H1 (cell line): ENCODE measurements at regions not wholly inside any gene's neighbourhood (a gene's known extent, or its start where the extent isn't known, plus 50 kb on each side); places are given as distances from the start of the nearest gene placed in this dataset.

ENCODE experiments used
- CTCF ChIA-PET: fragments of 300-600 bp; sonication (Branson Sonifier 250); formaldehyde crosslinking; loops from one replicate; lab custom pipeline; 2021; ENCODE audit not compliant: partially characterized antibody; lab: Charles Lee
- POLR2A ChIA-PET: fragments of 300-600 bp; sonication (Branson Sonifier 250); formaldehyde crosslinking; loops from one replicate; lab custom pipeline; 2021; ENCODE audit warnings: inconsistent platforms; ENCODE audit not compliant: partially characterized antibody; lab: Charles Lee
- DNase-seq, 2 experiments: peaks; one replicate each; pipeline versions ENCODE4 v3.0.0 to v3.0.0-alpha.2; 2010 to 2022; ENCODE audit warnings: low spot score in 2 of 2, low read depth in 1 of 2, mixed read lengths in 1 of 2
- FAIRE-seq: peaks from 2 replicates; lab custom pipeline; 2011; peaks lifted over from hg19 to GRCh38; lab: Jason Lieb, UNC
- H2AFZ ChIP-seq: 2 replicates; pipeline ENCODE4 v1.8.1; 2012; ENCODE audit warnings: low read length, inconsistent platforms
- H2AK5ac ChIP-seq: 2 replicates; pipeline ENCODE4 v1.6.1; 2013; ENCODE audit warnings: low read depth, low read length
- H2BK120ac ChIP-seq: replicated peaks from 2 replicates; pipeline ENCODE3; 2013; ENCODE audit warnings: low read depth, low read length, inconsistent platforms
- H2BK12ac ChIP-seq: 2 replicates; pipeline ENCODE4 v1.6.1; 2013; ENCODE audit warnings: low read depth, low read length
- H2BK15ac ChIP-seq: 2 replicates; pipeline ENCODE4 v1.6.1; 2013; ENCODE audit warnings: low read length
- H2BK20ac ChIP-seq: 2 replicates; pipeline ENCODE4 v1.6.1; 2013; ENCODE audit warnings: low read length
- H2BK5ac ChIP-seq: 2 replicates; pipeline ENCODE4 v1.6.1; 2013; ENCODE audit warnings: low read depth, low read length
- H3K14ac ChIP-seq: 2 replicates; pipeline ENCODE4 v1.6.1; 2013; ENCODE audit warnings: inconsistent platforms; ENCODE audit not compliant: insufficient read length
- H3K18ac ChIP-seq: 2 replicates; pipeline ENCODE4 v1.6.1; 2013; ENCODE audit warnings: low read length; ENCODE audit errors: extremely low read depth
- H3K23ac ChIP-seq: 2 replicates; pipeline ENCODE4 v1.6.1; 2013; ENCODE audit warnings: inconsistent platforms; ENCODE audit not compliant: insufficient read length
- H3K23me2 ChIP-seq: 2 replicates; pipeline ENCODE4 v1.6.1; 2013; ENCODE audit warnings: low read depth, low read length
- H3K27ac ChIP-seq: 2 replicates; pipeline ENCODE4 v1.6.1; 2011; ENCODE audit warnings: low read depth, low read length, inconsistent platforms
- H3K27me3 ChIP-seq, 4 experiments: replicated peaks in 1 of 4; 1 replicate in 1 of 4; 2 replicates in 3 of 4; pipeline versions ENCODE4 v1.6.1 to v1.8.1; 2011 to 2013; ENCODE audit warnings: low read length in 3 of 4, mild to moderate bottlenecking in 3 of 4, inconsistent platforms in 2 of 4, mixed read lengths in 2 of 4, moderate library complexity in 1 of 4; ENCODE audit not compliant: control insufficient read depth in 3 of 4, insufficient read depth in 3 of 4; ENCODE audit errors: extremely low read depth in 1 of 4
- H3K36me3 ChIP-seq, 4 experiments: 2 replicates each; pipeline versions ENCODE4 v1.6.1 to v1.8.1; 2011 to 2013; ENCODE audit warnings: mild to moderate bottlenecking in 4 of 4, low read length in 3 of 4, moderate library complexity in 2 of 4, control low read depth in 1 of 4, inconsistent platforms in 1 of 4; ENCODE audit not compliant: insufficient read depth in 4 of 4, control insufficient read depth in 2 of 4
- H3K4ac ChIP-seq: replicated peaks from 2 replicates; pipeline ENCODE3; 2013; ENCODE audit warnings: low read length, low read depth, mixed read lengths, inconsistent platforms; ENCODE audit not compliant: insufficient read length
- H3K4me1 ChIP-seq, 4 experiments: replicated peaks in 1 of 4; 1 replicate in 1 of 4; 2 replicates in 3 of 4; pipeline versions ENCODE4 v1.6.1 to v1.8.1; 2011 to 2013; ENCODE audit warnings: low read length in 3 of 4, inconsistent platforms in 2 of 4, mixed read lengths in 1 of 4; ENCODE audit not compliant: insufficient read depth in 4 of 4, control insufficient read depth in 3 of 4
- H3K4me2 ChIP-seq, 2 experiments: 2 replicates each; pipeline versions ENCODE4 v1.6.1 to v1.8.1; 2011 to 2013; ENCODE audit warnings: low read depth in 2 of 2, low read length in 2 of 2, control low read depth in 1 of 2, inconsistent platforms in 1 of 2, mild to moderate bottlenecking in 1 of 2; ENCODE audit not compliant: insufficient read depth in 1 of 2
- H3K4me3 ChIP-seq, 4 experiments: fragments of 200-600, 300-600 bp in 1 of 4; sonication (generic), shearing (Covaris generic), sonication (Bioruptor Twin) in 1 of 4; 2 replicates each; pipeline versions ENCODE4 v1.5.1 to v1.8.1; 2011 to 2016; ENCODE audit warnings: low read length in 4 of 4, low read depth in 3 of 4, control low read depth in 2 of 4, inconsistent platforms in 2 of 4, mild to moderate bottlenecking in 2 of 4, mixed read lengths in 1 of 4, moderate library complexity in 1 of 4; ENCODE audit not compliant: insufficient read depth in 2 of 4; ENCODE audit errors: extremely low read depth in 1 of 4
- H3K56ac ChIP-seq: replicated peaks from 2 replicates; pipeline ENCODE3; 2013; ENCODE audit warnings: low read depth, mild to moderate bottlenecking, mixed read lengths, low read length, inconsistent platforms; ENCODE audit not compliant: insufficient read length
- H3K79me1 ChIP-seq: 2 replicates; pipeline ENCODE4 v1.6.1; 2013; ENCODE audit warnings: low read depth, low read length, control low read depth
- H3K79me2 ChIP-seq, 2 experiments: 2 replicates each; pipeline versions ENCODE4 v1.6.1 to v1.8.1; 2012 to 2013; ENCODE audit warnings: low read length in 2 of 2, mild to moderate bottlenecking in 2 of 2, inconsistent platforms in 1 of 2; ENCODE audit not compliant: insufficient read depth in 2 of 2, control insufficient read depth in 1 of 2
- H3K9ac ChIP-seq, 4 experiments: replicated peaks in 1 of 4; 1 replicate in 1 of 4; 2 replicates in 3 of 4; pipeline versions ENCODE4 v1.6.1 to v1.8.1; 2011 to 2013; ENCODE audit warnings: low read depth in 3 of 4, low read length in 3 of 4, control low read depth in 2 of 4, mild to moderate bottlenecking in 2 of 4, moderate library complexity in 2 of 4, inconsistent platforms in 1 of 4; ENCODE audit errors: extremely low read depth in 1 of 4
- H3K9me3 ChIP-seq, 2 experiments: 2 replicates each; pipeline versions ENCODE4 v1.6.1 to v1.8.1; 2012 to 2013; ENCODE audit warnings: mild to moderate bottlenecking in 2 of 2, moderate library complexity in 2 of 2, control low read depth in 1 of 2, inconsistent platforms in 1 of 2, low read depth in 1 of 2, low read length in 1 of 2, mixed read lengths in 1 of 2; ENCODE audit not compliant: insufficient read depth in 2 of 2
- H4K20me1 ChIP-seq, 2 experiments: replicated peaks in 1 of 2; 2 replicates each; pipeline versions ENCODE3 to v1.8.1; 2011 to 2013; ENCODE audit warnings: inconsistent platforms in 2 of 2, low read length in 2 of 2, mild to moderate bottlenecking in 1 of 2; ENCODE audit not compliant: insufficient read depth in 2 of 2, control insufficient read depth in 1 of 2
- H4K5ac ChIP-seq: 2 replicates; pipeline ENCODE4 v1.6.1; 2013; ENCODE audit warnings: low read length, low read depth, mixed read lengths, inconsistent platforms; ENCODE audit not compliant: insufficient read length
- H4K8ac ChIP-seq: 2 replicates; pipeline ENCODE4 v1.8.0; 2013; ENCODE audit warnings: mild to moderate bottlenecking, moderate library complexity, low read length, inconsistent platforms; ENCODE audit not compliant: insufficient read depth; ENCODE audit errors: extremely low read depth
- H4K91ac ChIP-seq: replicated peaks from 2 replicates; pipeline ENCODE3; 2013; ENCODE audit warnings: low read length, mixed read lengths, inconsistent platforms; ENCODE audit not compliant: insufficient read length
- CBX5 ChIP-seq: fragments of 300-800, 300-1000 bp; sonication (generic); IDR thresholded peaks from 2 replicates; pipeline ENCODE4 v1.7.1; 2016; ENCODE audit warnings: antibody characterized with exemption, low read length, low read depth
- GABPA ChIP-seq: IDR thresholded peaks from 2 replicates; pipeline ENCODE4 v1.6.1; 2011; ENCODE audit warnings: mild to moderate bottlenecking, low read length, moderate library complexity, borderline replicate concordance; ENCODE audit not compliant: insufficient read depth
- HDAC2 ChIP-seq, 2 experiments: fragments of 300-600 bp in 1 of 2; sonication (generic) in 1 of 2; IDR thresholded peaks; 2 replicates each; pipeline ENCODE4 v1.6.1; 2011 to 2012; ENCODE audit warnings: low read depth in 2 of 2, low read length in 2 of 2, mild to moderate bottlenecking in 2 of 2, moderate library complexity in 2 of 2, borderline replicate concordance in 1 of 2, inconsistent platforms in 1 of 2
- MAX ChIP-seq: IDR thresholded peaks from 2 replicates; pipeline ENCODE4 v1.6.1; 2012; ENCODE audit warnings: inconsistent platforms
- POLR2A ChIP-seq, 2 experiments: IDR thresholded peaks; 1 replicate in 1 of 2; 2 replicates in 1 of 2; pipeline ENCODE4 v1.6.1; 2011; ENCODE audit warnings: low read depth in 2 of 2, low read length in 2 of 2, mild to moderate bottlenecking in 2 of 2; ENCODE audit errors: control extremely low read depth in 1 of 2
- RNF2 ChIP-seq: fragments of 200-900, 300-1000 bp; sonication (generic); IDR thresholded peaks from 2 replicates; pipeline ENCODE4 v1.7.1; 2016; ENCODE audit warnings: borderline replicate concordance, low read depth, mild to moderate bottlenecking, antibody characterized with exemption, low read length; ENCODE audit not compliant: poor library complexity, severe bottlenecking; ENCODE audit errors: missing control alignments
- SIRT6 ChIP-seq: IDR thresholded peaks from one replicate; pipeline ENCODE4 v1.7.1; 2012; ENCODE audit warnings: low read length, inconsistent platforms
- SIX5 ChIP-seq: IDR thresholded peaks from 2 replicates; pipeline ENCODE4 v1.6.1; 2011; ENCODE audit warnings: mild to moderate bottlenecking, low read depth, low read length
- SP2 ChIP-seq: IDR thresholded peaks from 2 replicates; pipeline ENCODE4 v1.6.1; 2012; ENCODE audit warnings: mild to moderate bottlenecking, low read length, inconsistent platforms
- TAF7 ChIP-seq: optimal IDR thresholded peaks from 2 replicates; pipeline ENCODE3; 2011; ENCODE audit warnings: low read depth, mild to moderate bottlenecking, inconsistent platforms, low read length, moderate library complexity, borderline replicate concordance
- TCF12 ChIP-seq: IDR thresholded peaks from 2 replicates; pipeline ENCODE4 v1.6.1; 2011; ENCODE audit warnings: low read depth, mild to moderate bottlenecking, low read length
- ZNF274 ChIP-seq: IDR thresholded peaks from 2 replicates; pipeline ENCODE4 v1.7.0; 2012; ENCODE audit warnings: low read length, borderline replicate concordance; ENCODE audit errors: extremely low read depth
- WGBS, 2 experiments: shearing (Covaris generic) in 1 of 2; methylation state at CpG; one replicate each; pipeline versions ENCODE4 v1.1.6 to v1.1.7; 2013 to 2015; ENCODE audit warnings: low lambda C conversion rate in 2 of 2, mixed read lengths in 2 of 2, inconsistent platforms in 1 of 2, low coverage in 1 of 2, missing lambda C conversion rate in 1 of 2; ENCODE audit not compliant: insufficient replicate concordance in 2 of 2, insufficient coverage in 1 of 2, insufficient read length in 1 of 2; ENCODE audit errors: extremely low coverage in 1 of 2, missing lambda C conversion rate in 1 of 2; 5-methylcytosine and 5-hydroxymethylcytosine counted together
- TF ChIP-seq, protein P1 (sequence below): IDR thresholded peaks from 2 replicates; pipeline ENCODE4 v1.6.1; 2011; ENCODE audit warnings: low read depth, mild to moderate bottlenecking, low read length; ENCODE audit not compliant: insufficient read depth

DNA sequence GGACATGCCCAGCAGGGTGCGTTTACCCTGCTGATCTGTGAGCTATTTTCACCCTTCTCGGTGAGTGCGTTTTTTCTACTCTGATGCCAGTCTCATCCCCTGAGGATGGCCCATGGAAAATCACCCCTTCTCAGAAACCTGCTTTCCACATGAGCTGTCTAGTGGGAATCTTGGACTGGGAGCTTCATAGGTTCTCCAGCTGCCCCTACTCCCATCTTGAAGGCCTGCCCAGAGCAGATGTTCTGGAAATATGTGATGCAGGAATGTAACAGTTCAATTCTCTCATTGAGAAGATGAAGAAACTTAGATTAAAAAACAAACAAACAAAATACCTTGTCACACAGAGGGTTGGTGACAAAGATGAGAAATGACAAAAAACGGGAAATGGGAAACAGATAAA, 146.9 kb upstream of the RAB11FIP2 start:
- Histone ChIP-seq H3K27ac (no peak overlapping the region), H3K4ac (no peak overlapping the region), H3K9me3 (no peaks in the 10 kb centered on the region), H4K20me1 (no peaks in the 10 kb centered on the region), H3K4me2 (no peak overlapping the region), H2AFZ (no peak overlapping the region), H3K9ac (no peak overlapping the region), H2AK5ac (no peak overlapping the region), H4K8ac (no peak overlapping the region), H3K4me1 (no peaks in the 10 kb centered on the region), H2BK12ac (no peak overlapping the region), H3K14ac (no peak overlapping the region), H2BK20ac (no peak overlapping the region), H3K79me1 (no peaks in the 10 kb centered on the region), H2BK120ac (no peak overlapping the region), H3K18ac (no peak overlapping the region), H3K27me3 (no peaks in the 10 kb centered on the region), H4K91ac (no peak overlapping the region), H2BK15ac (no peak overlapping the region), H3K23me2 (no peaks in the 10 kb centered on the region), H3K36me3 (no peaks in the 10 kb centered on the region), H3K23ac (no peak overlapping the region), H3K4me3 (no peak overlapping the region), H2BK5ac (no peak overlapping the region), H3K56ac (no peak overlapping the region), H4K5ac (no peak overlapping the region), H3K79me2 (no peaks in the 10 kb centered on the region)
- DNase-seq (no peak), FAIRE-seq (no peak)
- WGBS, 2 experiments, result 95% methylated on average over 4 of the region's 4 CpGs; no CpG with 5 or more reads in 1 of the 2 experiments
- ChIA-PET CTCF (no interaction called here), POLR2A (no interaction called here)
- TF ChIP-seq ZNF274 (no peak), RNF2 (no peak), POLR2A (IDR thresholded peaks at IDR 0.05; ENCODE audit: control extremely low read depth in 1 of 2, low read depth in 2 of 2, low read length in 2 of 2) (no peak), TAF7 (no peak), TCF12 (no peak), HDAC2 (IDR thresholded peaks at IDR 0.05; ENCODE audit: borderline replicate concordance in 1 of 2, low read depth in 2 of 2, low read length in 2 of 2) (no peak), SIRT6 (no peak), MAX (no peak), GABPA (no peak), CBX5 (no peak), SP2 (no peak), SIX5 (no peak)
- TF ChIP-seq, protein P1, sequence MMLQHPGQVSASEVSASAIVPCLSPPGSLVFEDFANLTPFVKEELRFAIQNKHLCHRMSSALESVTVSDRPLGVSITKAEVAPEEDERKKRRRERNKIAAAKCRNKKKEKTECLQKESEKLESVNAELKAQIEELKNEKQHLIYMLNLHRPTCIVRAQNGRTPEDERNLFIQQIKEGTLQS, result no peak
